HCT116 (cell line): ENCODE measurements at regions not wholly inside any gene's neighbourhood (a gene's known extent, or its start where the extent isn't known, plus 50 kb on each side); places are given as distances from the start of the nearest gene placed in this dataset.

ENCODE experiments used
- ATAC-seq: fragments of 200-7000 bp; cut with Tn5 transposase; 2 replicates; pipeline ENCODE4 v1.9.1; 2020; ENCODE audit warnings: mild to moderate bottlenecking, moderate library complexity
- BruUV-seq: library from RNA; stranded (reverse); fragments of 400-500 nt; replicated peaks from 2 replicates; lab custom pipeline; 2021; lab: Mats Ljungman, UMichigan
- CTCF ChIA-PET: fragments of 300-600 bp; sonication (Branson Sonifier 250); formaldehyde crosslinking; loops from one replicate; lab custom pipeline; 2021; ENCODE audit warnings: antibody characterized with exemption; lab: Charles Lee
- POLR2A ChIA-PET: fragments of 300-600, 350-600 bp; sonication (Branson Sonifier 250); formaldehyde crosslinking; loops from one replicate; lab custom pipeline; 2021; ENCODE audit warnings: antibody characterized with exemption; lab: Charles Lee
- RAD21 ChIA-PET, 2 experiments: fragments of 300-600 bp; sonication (Branson Sonifier 250); formaldehyde crosslinking; loops; one replicate each; lab custom pipeline; 2023; ENCODE audit warnings: low total read pairs in 2 of 2; ENCODE audit not compliant: uncharacterized antibody in 2 of 2, unreplicated experiment in 2 of 2, low non-redundant PET in 1 of 2; lab: Charles Lee
- DNase-seq: peaks from one replicate; pipeline ENCODE4 v3.0.0-alpha.2; 2010; ENCODE audit warnings: low read depth, low spot score
- H2AFZ ChIP-seq: fragments of 200-600 bp; shearing (Covaris generic), sonication (generic); 2 replicates; pipeline ENCODE4 v1.6.1; 2017; ENCODE audit warnings: low read depth, mixed run types, mixed read lengths, antibody characterized with exemption, low read length; ENCODE audit not compliant: poor library complexity, severe bottlenecking
- H3K27ac ChIP-seq: 2 replicates; pipeline ENCODE4 v1.5.1; 2012; ENCODE audit warnings: low read depth, low read length
- H3K27me3 ChIP-seq: fragments of 200-600 bp; sonication (generic); 2 replicates; pipeline ENCODE4 v1.6.1; 2016; ENCODE audit warnings: mixed run types, low read length, mixed read lengths; ENCODE audit not compliant: insufficient read depth
- H3K36me3 ChIP-seq, 2 experiments: fragments of 200-500 bp in 1 of 2; fragments of 200-600 bp in 1 of 2; sonication (Bioruptor generic) in 1 of 2; sonication (generic) in 1 of 2; 2 replicates each; pipeline versions ENCODE4 v1.5.1 to v1.6.1; 2014 to 2016; ENCODE audit warnings: low read length in 2 of 2, inconsistent platforms in 1 of 2, mixed read lengths in 1 of 2, mixed run types in 1 of 2; ENCODE audit not compliant: insufficient read depth in 2 of 2, control insufficient read depth in 1 of 2
- H3K4me1 ChIP-seq, 2 experiments: fragments of 200-600 bp in 1 of 2; sonication (generic) in 1 of 2; 2 replicates each; pipeline versions ENCODE4 v1.5.1 to v1.6.1; 2012 to 2017; ENCODE audit warnings: low read length in 2 of 2, inconsistent platforms in 1 of 2, mild to moderate bottlenecking in 1 of 2, mixed read lengths in 1 of 2, mixed run types in 1 of 2, moderate library complexity in 1 of 2; ENCODE audit not compliant: insufficient read depth in 2 of 2, control insufficient read depth in 1 of 2
- H3K4me2 ChIP-seq: fragments of 200-600 bp; sonication (generic); 2 replicates; pipeline ENCODE4 v1.6.1; 2017; ENCODE audit warnings: mixed run types, low read length, mixed read lengths
- H3K4me3 ChIP-seq, 2 experiments: fragments of 200-600 bp in 1 of 2; sonication (generic) in 1 of 2; replicated peaks in 1 of 2; 2 replicates each; pipeline ENCODE4 v1.5.1; 2011 to 2016; ENCODE audit warnings: low read length in 2 of 2, control low read depth in 1 of 2, low read depth in 1 of 2, mild to moderate bottlenecking in 1 of 2, mixed read lengths in 1 of 2, mixed run types in 1 of 2
- H3K79me2 ChIP-seq: fragments of 200-600 bp; sonication (generic); 2 replicates; pipeline ENCODE4 v1.6.1; 2017; ENCODE audit warnings: mild to moderate bottlenecking, mixed run types, low read length, moderate library complexity, mixed read lengths; ENCODE audit not compliant: insufficient read depth
- H3K9ac ChIP-seq: fragments of 200-600 bp; sonication (generic); 2 replicates; pipeline ENCODE4 v1.6.1; 2016; ENCODE audit warnings: low read length, mixed read lengths
- H3K9me2 ChIP-seq: fragments of 200-600 bp; sonication (generic), shearing (Covaris generic); 2 replicates; pipeline ENCODE4 v1.6.1; 2017; ENCODE audit warnings: mixed run types, mild to moderate bottlenecking, moderate library complexity; ENCODE audit not compliant: insufficient read depth
- H3K9me3 ChIP-seq, 2 experiments: fragments of 200-500 bp in 1 of 2; fragments of 200-600 bp in 1 of 2; sonication (Bioruptor generic) in 1 of 2; sonication (generic) in 1 of 2; 2 replicates each; pipeline ENCODE4 v1.6.1; 2014 to 2017; ENCODE audit warnings: low read length in 2 of 2, mixed read lengths in 2 of 2, inconsistent platforms in 1 of 2, low read depth in 1 of 2, mild to moderate bottlenecking in 1 of 2, mixed run types in 1 of 2, moderate library complexity in 1 of 2; ENCODE audit not compliant: control insufficient read depth in 1 of 2, insufficient read depth in 1 of 2
- H4K20me1 ChIP-seq: fragments of 200-600 bp; sonication (generic), shearing (Covaris generic); 2 replicates; pipeline ENCODE4 v1.6.1; 2017; ENCODE audit warnings: mixed run types, mild to moderate bottlenecking, moderate library complexity; ENCODE audit not compliant: insufficient read depth
- CBX3 ChIP-seq: IDR thresholded peaks from 2 replicates; pipeline ENCODE4 v1.6.1; 2012; ENCODE audit warnings: low read depth
- CEBPB ChIP-seq: IDR thresholded peaks from 2 replicates; pipeline ENCODE4 v1.6.1; 2012; ENCODE audit warnings: low read depth
- EGR1 ChIP-seq: IDR thresholded peaks from 2 replicates; pipeline ENCODE4 v1.6.1; 2012; ENCODE audit warnings: low read depth
- ELF1 ChIP-seq: IDR thresholded peaks from 2 replicates; pipeline ENCODE4 v1.6.1; 2012; ENCODE audit warnings: low read depth, borderline replicate concordance
- EZH2 ChIP-seq: fragments of 200-600 bp; sonication (generic); IDR thresholded peaks from 2 replicates; pipeline ENCODE4 v1.6.1; 2017; ENCODE audit warnings: antibody characterized with exemption, mixed run types
- EZH2phosphoT487 ChIP-seq: fragments of 200-600 bp; IDR thresholded peaks from 2 replicates; pipeline ENCODE4 v1.6.1; 2018; ENCODE audit warnings: antibody characterized with exemption, borderline replicate concordance
- FOSL1 ChIP-seq: IDR thresholded peaks from 2 replicates; pipeline ENCODE4 v1.6.1; 2012; ENCODE audit warnings: low read depth
- RAD21 ChIP-seq: IDR thresholded peaks from 2 replicates; pipeline ENCODE4 v1.6.1; 2012; ENCODE audit warnings: low read depth, mild to moderate bottlenecking
- SIN3A ChIP-seq: IDR thresholded peaks from 2 replicates; pipeline ENCODE4 v1.6.1; 2012; ENCODE audit warnings: low read depth
- SRF ChIP-seq: IDR thresholded peaks from 2 replicates; pipeline ENCODE4 v1.6.1; 2012; ENCODE audit warnings: low read depth
- intact Hi-C: fragments of 100-400 bp; cut with micrococcal nuclease; formaldehyde crosslinking; loops from 2 replicates; pipeline ENCODE4 v1.10.0; 2022
- TF ChIP-seq, protein P1 (sequence below): IDR thresholded peaks from 2 replicates; pipeline ENCODE4 v1.6.1; 2012
- TF ChIP-seq, protein P2 (sequence below): IDR thresholded peaks from 2 replicates; pipeline ENCODE4 v1.6.1; 2012
- TF ChIP-seq, protein P3 (sequence below): IDR thresholded peaks from 2 replicates; pipeline ENCODE4 v1.6.1; 2011; ENCODE audit warnings: mild to moderate bottlenecking, low read length, moderate library complexity; ENCODE audit not compliant: insufficient replicate concordance; ENCODE audit errors: extremely low read depth

DNA sequence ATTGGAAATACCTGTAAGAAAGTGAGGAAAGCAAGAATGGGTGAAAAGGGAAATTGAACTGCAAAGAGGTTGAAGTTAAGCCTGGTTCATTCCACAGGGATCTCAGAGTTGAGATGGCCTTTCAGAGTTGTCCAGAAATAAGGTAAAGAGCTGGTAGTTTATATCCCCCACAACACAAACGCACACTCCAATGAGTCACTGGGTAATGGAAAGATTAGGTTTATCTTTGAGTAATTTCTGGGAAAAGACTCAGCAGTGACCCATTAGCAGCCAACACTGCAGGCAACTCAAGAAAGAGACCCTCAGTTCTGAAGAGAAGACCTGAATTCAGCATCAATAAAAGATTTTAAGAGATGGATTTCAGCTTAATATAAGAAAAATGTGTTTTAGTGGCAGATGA, 485.5 kb downstream of the PTPRC start:
- ChIA-PET POLR2A (no interaction called here), RAD21 (no interaction called here), CTCF (no interaction called here)
- no peaks in the 10 kb centered on the region for H3K36me3 ChIP-seq
- H3K27ac ChIP-seq, result no peak overlapping the region
- H3K4me3 ChIP-seq, result no peak overlapping the region
- H3K27me3 ChIP-seq, result no peaks in the 10 kb centered on the region
- no peak overlapping the region for H3K4me2 ChIP-seq
- no TSS peak for BruUV-seq
- no peak for TF ChIP-seq EGR1
- TF ChIP-seq, protein P1, sequence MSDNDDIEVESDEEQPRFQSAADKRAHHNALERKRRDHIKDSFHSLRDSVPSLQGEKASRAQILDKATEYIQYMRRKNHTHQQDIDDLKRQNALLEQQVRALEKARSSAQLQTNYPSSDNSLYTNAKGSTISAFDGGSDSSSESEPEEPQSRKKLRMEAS, result no peak
- no peak for TF ChIP-seq CBX3
- no peak for TF ChIP-seq CEBPB
- TF ChIP-seq EZH2phosphoT487, result no peak
- TF ChIP-seq RAD21, result no peak
- no peak for TF ChIP-seq SRF
- TF ChIP-seq, protein P2, sequence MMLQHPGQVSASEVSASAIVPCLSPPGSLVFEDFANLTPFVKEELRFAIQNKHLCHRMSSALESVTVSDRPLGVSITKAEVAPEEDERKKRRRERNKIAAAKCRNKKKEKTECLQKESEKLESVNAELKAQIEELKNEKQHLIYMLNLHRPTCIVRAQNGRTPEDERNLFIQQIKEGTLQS, result no peak
- no peak for TF ChIP-seq ELF1
- TF ChIP-seq EZH2, result no peak
- TF ChIP-seq FOSL1, result no peak
- TF ChIP-seq, protein P3, sequence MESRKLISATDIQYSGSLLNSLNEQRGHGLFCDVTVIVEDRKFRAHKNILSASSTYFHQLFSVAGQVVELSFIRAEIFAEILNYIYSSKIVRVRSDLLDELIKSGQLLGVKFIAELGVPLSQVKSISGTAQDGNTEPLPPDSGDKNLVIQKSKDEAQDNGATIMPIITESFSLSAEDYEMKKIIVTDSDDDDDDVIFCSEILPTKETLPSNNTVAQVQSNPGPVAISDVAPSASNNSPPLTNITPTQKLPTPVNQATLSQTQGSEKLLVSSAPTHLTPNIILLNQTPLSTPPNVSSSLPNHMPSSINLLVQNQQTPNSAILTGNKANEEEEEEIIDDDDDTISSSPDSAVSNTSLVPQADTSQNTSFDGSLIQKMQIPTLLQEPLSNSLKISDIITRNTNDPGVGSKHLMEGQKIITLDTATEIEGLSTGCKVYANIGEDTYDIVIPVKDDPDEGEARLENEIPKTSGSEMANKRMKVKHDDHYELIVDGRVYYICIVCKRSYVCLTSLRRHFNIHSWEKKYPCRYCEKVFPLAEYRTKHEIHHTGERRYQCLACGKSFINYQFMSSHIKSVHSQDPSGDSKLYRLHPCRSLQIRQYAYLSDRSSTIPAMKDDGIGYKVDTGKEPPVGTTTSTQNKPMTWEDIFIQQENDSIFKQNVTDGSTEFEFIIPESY, result no peak
- TF ChIP-seq SIN3A, result no peak
- no peaks in the 10 kb centered on the region for H4K20me1 ChIP-seq
- ATAC-seq (no peak), DNase-seq (no peak)
- no peaks in the 10 kb centered on the region for H3K9me3 ChIP-seq
- no peaks in the 10 kb centered on the region for H3K4me1 ChIP-seq
- intact Hi-C loops, result no loop called here
- H2AFZ ChIP-seq, result no peak overlapping the region
- no peaks in the 10 kb centered on the region; the same call in 1 of the 2 replicates for H3K9me2 ChIP-seq
- H3K9ac ChIP-seq, result no peak overlapping the region
- no peaks in the 10 kb centered on the region for H3K79me2 ChIP-seq
